Renal cortex interstitium (tissue), 11 donors: ENCODE measurements at regions not wholly inside any gene's neighbourhood (a gene's known extent, or its start where the extent isn't known, plus 50 kb on each side); places are given as distances from the start of the nearest gene placed in this dataset.
"Not testable (repeated sequence)": the region's sequence is repeated elsewhere in the genome, so short reads cannot be mapped to it uniquely, and the experiment has no call there.

Experiments
- DNase-seq, 11 donors: peaks; one replicate each; pipeline ENCODE4 v3.0.0-alpha.2; 2013; ENCODE audit warnings: low read depth in 9 of 11, low spot score in 4 of 11; ENCODE audit errors: extremely low read depth in 1 of 11

GRCh38 chr10:64745565-64745964 is 1224.4 kb downstream of the REEP3 start:
- no peak for DNase-seq

GRCh38 chr10:64750672-64751071 is 1229.5 kb downstream of the REEP3 start:
- DNase-seq: no peak

GRCh38 chr10:64753516-64753915 is 1232.3 kb downstream of the REEP3 start:
- DNase-seq: no peak

GRCh38 chr10:64760371-64760770 is 1239.2 kb downstream of the REEP3 start:
- DNase-seq: no peak

- no peak for DNase-seq
Measured at GRCh38 chr10:64762861-64763260, 1241.7 kb downstream of the REEP3 start.

- no peak for DNase-seq
Measured at GRCh38 chr10:64765498-64765897, 1244.3 kb downstream of the REEP3 start.

GRCh38 chr10:64771253-64772050 is 1250.3 kb downstream of the REEP3 start:
- DNase-seq: no peak

- DNase-seq: no peak
Measured at GRCh38 chr10:64773357-64773756, 1252.2 kb downstream of the REEP3 start.

GRCh38 chr10:64784451-64784850 is 1263.2 kb downstream of the REEP3 start:
- DNase-seq: not testable (repeated sequence)

- DNase-seq: no peak
Measured at GRCh38 chr10:64785816-64786215, 1264.6 kb downstream of the REEP3 start.

- no peak for DNase-seq
Measured at GRCh38 chr10:64786989-64787388, 1265.8 kb downstream of the REEP3 start.

- DNase-seq: no peak
Measured at GRCh38 chr10:64795847-64796246, 1274.6 kb downstream of the REEP3 start.

GRCh38 chr10:64798297-64798696 is 1277.1 kb downstream of the REEP3 start:
- DNase-seq: no peak

GRCh38 chr10:64808233-64808632 is 1287.0 kb downstream of the REEP3 start:
- DNase-seq: not testable (repeated sequence)

- not testable (repeated sequence) for DNase-seq
Measured at GRCh38 chr10:64810046-64810445, 1288.8 kb downstream of the REEP3 start.

GRCh38 chr10:64813391-64813790 is 1292.2 kb downstream of the REEP3 start:
- no peak for DNase-seq

GRCh38 chr10:64814201-64814600 is 1293.0 kb downstream of the REEP3 start:
- DNase-seq: no peak

GRCh38 chr10:64829888-64830412 is 1308.7 kb downstream of the REEP3 start:
- DNase-seq: no peak

GRCh38 chr10:64830869-64831268 is 1309.7 kb downstream of the REEP3 start:
- DNase-seq: no peak

- no peak for DNase-seq
Measured at GRCh38 chr10:64840341-64840740, 1319.1 kb downstream of the REEP3 start.

- DNase-seq: no peak
Measured at GRCh38 chr10:64846700-64847099, 1325.5 kb downstream of the REEP3 start.
